HG03025 (cell line): ENCODE measurements at regions not wholly inside any gene's neighbourhood (a gene's known extent, or its start where the extent isn't known, plus 50 kb on each side); places are given as distances from the start of the nearest gene placed in this dataset.

Source experiments
- ATAC-seq: cut with Tn5 transposase; IDR thresholded peaks from one replicate; pipeline ENCODE4 v1.9.1; 2021; ENCODE audit warnings: mild to moderate bottlenecking, moderate library complexity; ENCODE audit not compliant: unreplicated experiment, low FRiP score

- ATAC-seq = no peak
Observed at GRCh38 chr6:8536122-8536521, 100.8 kb upstream of the SLC35B3 start.

- no peak for ATAC-seq
Observed at GRCh38 chr6:8535519-8535918, 100.2 kb upstream of the SLC35B3 start.

GRCh38 chr6:8530785-8531435, 95.6 kb upstream of the SLC35B3 start:
- ATAC-seq = no peak

- no peak for ATAC-seq
Observed at GRCh38 chr6:8529250-8529649, 93.9 kb upstream of the SLC35B3 start.

- ATAC-seq = no peak
Observed at GRCh38 chr6:8527818-8528217, 92.5 kb upstream of the SLC35B3 start.

GRCh38 chr6:8526624-8527023, 91.3 kb upstream of the SLC35B3 start:
- ATAC-seq = no peak

- no peak for ATAC-seq
Observed at GRCh38 chr6:8525370-8525769, 90.0 kb upstream of the SLC35B3 start.

GRCh38 chr6:8513174-8513573, 77.8 kb upstream of the SLC35B3 start:
- ATAC-seq = no peak

GRCh38 chr6:8507286-8507685, 71.9 kb upstream of the SLC35B3 start:
- no peak for ATAC-seq

GRCh38 chr6:8506126-8506525, 70.8 kb upstream of the SLC35B3 start:
- no peak for ATAC-seq

- no peak for ATAC-seq
Observed at GRCh38 chr6:8499540-8499939, 64.2 kb upstream of the SLC35B3 start.

GRCh38 chr6:8494730-8495129, 59.4 kb upstream of the SLC35B3 start:
- ATAC-seq = no peak

GRCh38 chr6:8492536-8493133, 57.3 kb upstream of the SLC35B3 start:
- no peak for ATAC-seq
